Coronary artery (tissue), 2 donors: ENCODE measurements at regions not wholly inside any gene's neighbourhood (a gene's known extent, or its start where the extent isn't known, plus 50 kb on each side); places are given as distances from the start of the nearest gene placed in this dataset.

Experiments used
- DNase-seq: peaks from one replicate; pipeline ENCODE4 v3.0.0-alpha.2; 2017; ENCODE audit warnings: low spot score
- H3K27ac ChIP-seq, 2 donors: fragments of 200-600 bp; sonication (generic); one replicate each; pipeline ENCODE4 v1.5.1; 2016 to 2019
- H3K4me3 ChIP-seq: fragments of 200-600 bp; sonication (generic); 2 replicates; pipeline ENCODE4 v1.5.1; 2016; ENCODE audit warnings: mild to moderate bottlenecking, moderate library complexity
- CTCF ChIP-seq: fragments of 200-600 bp; sonication (generic); IDR thresholded peaks from one replicate; pipeline ENCODE4 v1.5.1; 2019; ENCODE audit warnings: antibody characterized with exemption

DNA sequence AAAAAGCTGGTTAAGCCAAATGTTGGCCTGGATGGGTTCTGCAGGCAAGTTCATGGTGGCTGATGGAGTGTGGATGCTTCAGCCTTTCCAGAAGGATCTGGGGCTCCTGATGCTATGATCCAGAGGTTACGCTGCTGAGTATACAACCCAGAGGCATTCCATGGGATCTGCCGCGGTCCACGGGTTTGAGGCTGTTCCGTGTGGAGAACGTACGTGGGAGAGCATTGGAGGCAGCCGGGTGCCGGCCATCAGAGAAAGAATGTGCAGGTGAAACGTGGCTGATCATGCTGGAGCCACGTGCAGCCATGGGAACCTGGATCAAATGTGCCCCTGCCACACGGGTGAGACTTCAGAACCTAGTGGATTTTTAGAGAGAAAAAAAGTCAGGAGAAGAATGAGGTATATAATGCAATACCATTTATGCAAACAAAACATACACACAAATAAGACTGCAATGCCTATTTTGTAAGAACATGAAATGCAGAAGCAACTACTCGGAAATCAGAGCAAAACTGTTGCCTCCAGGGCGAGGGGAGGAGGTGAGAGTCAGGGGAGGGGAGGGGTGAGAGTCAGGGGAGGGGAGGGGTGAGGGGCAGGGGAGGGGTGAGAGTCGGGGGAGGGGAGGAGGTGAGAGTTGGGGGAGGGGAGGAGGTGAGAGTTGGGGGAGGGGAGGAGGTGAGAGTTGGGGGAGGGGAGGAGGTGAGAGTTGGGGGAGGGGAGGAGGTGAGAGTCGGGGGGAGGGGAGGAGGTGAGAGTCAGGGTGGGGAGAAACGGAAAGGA is 116.5 kb upstream of the C1orf174 start:
- no peak for TF ChIP-seq CTCF
- Histone ChIP-seq H3K27ac (no peak overlapping the region), H3K4me3 (no peak overlapping the region)
- DNase-seq, result peak; percentile 22

DNA sequence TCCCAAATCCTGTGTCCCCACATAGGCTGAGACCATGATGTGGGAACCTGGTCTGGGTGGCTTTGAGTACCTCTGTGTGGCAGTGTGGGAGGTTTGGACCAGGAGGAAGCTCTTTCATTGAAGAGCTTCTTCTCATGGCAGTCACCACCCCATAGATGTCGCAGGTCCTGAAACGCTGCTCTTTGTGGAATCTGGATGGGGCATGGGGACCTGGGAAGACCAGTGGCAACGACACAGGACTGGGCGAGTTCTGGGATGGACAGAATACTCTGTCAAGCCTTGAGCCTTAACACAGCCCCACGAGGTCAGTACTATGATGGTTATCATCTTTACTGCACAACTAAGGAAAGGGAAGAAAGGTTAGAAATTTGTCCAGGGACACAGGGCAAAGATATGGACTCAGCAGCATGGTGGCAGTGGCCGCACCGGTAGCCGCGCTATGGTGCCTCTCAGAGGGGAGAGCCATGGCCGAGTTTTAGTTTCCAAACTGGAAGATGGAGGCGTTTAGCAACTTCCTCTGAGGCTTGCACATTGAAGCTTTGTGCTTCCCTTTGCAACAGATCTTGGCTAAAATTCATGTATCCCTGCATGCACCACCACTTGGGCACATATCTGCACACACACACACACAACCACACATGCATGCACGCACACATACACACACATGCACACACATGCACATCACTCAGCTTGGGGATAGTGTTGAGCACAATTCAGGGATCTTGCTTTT is 117.7 kb upstream of the C1orf174 start:
- no peak for TF ChIP-seq CTCF
- DNase-seq, result peak; percentile 43

GRCh38 chr1:4018466-4019146 is 118.5 kb upstream of the C1orf174 start:
- no peak for TF ChIP-seq CTCF
- DNase-seq, result peak; percentile 36
- no peak overlapping the region for H3K27ac ChIP-seq
- H3K4me3 ChIP-seq, result no peak overlapping the region

More for the DNA sequence above, 117.7 kb upstream of the C1orf174 start:
- no peak overlapping the region for H3K4me3 ChIP-seq
- no peak overlapping the region for H3K27ac ChIP-seq

- no peak overlapping the region for H3K4me3 ChIP-seq
- no peak for TF ChIP-seq CTCF
- peak; percentile 35 for DNase-seq
- H3K27ac ChIP-seq, result no peak overlapping the region
Measured at GRCh38 chr1:4019147-4019521, 119.1 kb upstream of the C1orf174 start.

- peak; percentile 26 for DNase-seq
- TF ChIP-seq CTCF, result no peak
- no peak overlapping the region for H3K27ac ChIP-seq
- no peak overlapping the region for H3K4me3 ChIP-seq
Measured at GRCh38 chr1:4019606-4020331, 119.7 kb upstream of the C1orf174 start.

DNA sequence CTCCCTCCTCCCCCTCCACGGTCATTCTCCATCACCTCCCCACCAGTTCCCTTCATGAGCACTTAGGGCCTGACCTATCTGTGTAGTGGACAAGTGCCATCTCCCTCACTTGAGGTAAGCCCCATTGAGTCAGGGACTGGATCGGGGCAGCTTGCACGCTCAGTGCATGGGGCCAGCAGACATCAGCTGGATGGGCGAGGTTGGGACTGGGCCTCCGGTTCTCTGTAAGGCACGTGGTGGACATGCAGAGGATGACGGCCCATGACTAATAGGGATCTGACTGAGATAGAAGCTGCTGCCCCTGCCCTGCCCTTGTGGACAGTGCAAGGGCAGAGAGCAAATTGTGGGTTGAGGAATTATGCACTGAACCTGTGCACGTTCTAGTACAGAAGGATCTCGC is 120.4 kb upstream of the C1orf174 start:
- Histone ChIP-seq H3K4me3 (no peak overlapping the region), H3K27ac (no peak overlapping the region)
- no peak for DNase-seq
- TF ChIP-seq CTCF, result no peak
